NCI-H2171 (cell line): ENCODE measurements at regions not wholly inside any gene's neighbourhood (a gene's known extent, or its start where the extent isn't known, plus 50 kb on each side); places are given as distances from the start of the nearest gene placed in this dataset.
"Not testable (repeated sequence)": the region's sequence is repeated elsewhere in the genome, so short reads cannot be mapped to it uniquely, and the experiment has no call there.

Source experiments
- DNase-seq: peaks from one replicate; lab custom pipeline; 2025; lab: John Stamatoyannopoulos, UW

DNA sequence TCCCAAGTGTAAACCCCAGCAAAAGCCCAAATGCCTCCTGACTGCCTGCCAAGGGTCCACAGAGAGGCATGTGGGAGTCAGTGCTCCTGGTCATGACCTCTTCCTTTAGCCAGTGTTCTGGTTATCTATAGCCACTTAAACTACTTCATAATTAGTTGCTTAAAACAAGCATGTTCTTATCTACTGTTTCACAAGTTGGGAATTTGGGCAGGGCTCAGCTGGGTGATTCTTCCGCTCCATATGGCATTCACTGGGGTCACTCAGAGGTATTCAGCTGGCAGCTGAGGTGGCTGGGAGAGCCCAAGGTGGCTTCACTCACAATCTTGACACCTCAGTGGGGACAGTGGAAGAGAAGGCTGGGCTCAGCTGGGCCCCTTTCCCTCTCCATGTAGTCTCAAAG lies 184.0 kb upstream of the RGS6 start:
- DNase-seq, result no peak

- DNase-seq, result no peak
Observed at GRCh38 chr14:71749613-71750238, 182.5 kb upstream of the RGS6 start.

GRCh38 chr14:71751264-71751663 lies 181.0 kb upstream of the RGS6 start:
- no peak for DNase-seq

DNA sequence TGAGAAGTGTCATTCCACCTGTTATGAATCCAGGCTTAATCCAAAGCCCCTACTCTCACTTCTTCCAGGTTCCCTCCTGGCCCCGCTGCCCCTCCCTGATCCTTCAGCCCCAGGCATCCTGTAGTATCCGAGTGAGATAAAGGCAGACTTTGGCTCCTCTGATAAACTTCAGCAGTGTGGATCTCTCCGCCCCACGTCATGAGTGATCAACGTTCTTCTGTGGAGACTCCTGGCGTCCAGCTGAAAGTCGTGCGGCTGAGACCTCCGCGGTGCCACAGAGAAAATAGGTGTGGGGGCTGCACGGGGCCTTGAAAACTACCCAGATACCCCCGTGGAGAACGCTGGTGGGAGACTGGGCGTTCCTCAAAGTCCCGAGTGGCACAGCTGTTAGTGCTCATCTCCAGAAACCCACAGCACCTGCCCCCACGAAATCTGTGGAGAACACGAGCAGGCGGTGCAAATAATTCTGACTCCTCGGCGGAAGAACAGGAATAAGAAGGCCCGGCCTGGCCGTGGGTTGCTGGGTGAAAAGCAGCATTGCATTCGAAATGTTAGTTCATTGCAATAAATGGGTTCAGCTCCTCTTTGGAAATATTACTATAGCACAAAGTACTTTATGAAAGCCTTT lies 180.0 kb upstream of the RGS6 start:
- no peak for DNase-seq

DNA sequence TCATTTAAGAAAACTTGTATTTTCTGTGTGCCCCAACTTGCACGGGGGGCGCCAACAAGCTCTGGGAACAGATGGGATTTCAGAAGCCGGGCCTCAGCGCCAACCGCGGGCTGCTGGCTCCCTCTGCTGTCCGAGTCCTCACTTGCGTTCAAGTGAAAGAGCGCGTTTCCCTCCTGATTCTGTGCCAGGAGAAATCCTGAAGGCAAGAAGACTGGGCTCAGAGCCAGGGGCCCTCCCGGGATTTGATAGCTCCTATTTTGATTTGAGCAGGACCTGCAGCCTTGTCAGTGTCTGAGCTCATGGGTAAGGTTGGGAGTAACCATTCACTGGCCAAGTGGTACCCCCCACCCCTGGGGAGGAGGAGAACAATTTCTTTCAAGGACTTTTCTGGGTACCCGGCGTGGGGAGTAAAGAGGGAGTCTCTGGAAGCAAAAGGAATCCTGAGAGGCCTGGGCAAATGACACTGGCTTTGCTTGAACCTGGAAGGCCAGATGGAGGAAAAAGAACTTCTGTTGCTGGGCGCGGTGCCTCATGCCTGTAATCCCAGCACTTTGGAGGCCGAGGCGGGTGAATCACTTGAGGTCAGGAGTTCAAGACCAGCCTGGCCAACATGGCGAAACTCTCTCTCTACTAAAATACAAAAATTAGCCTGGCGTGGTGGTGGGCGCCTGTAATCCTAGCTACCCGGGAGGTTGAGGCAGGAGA lies 179.0 kb upstream of the RGS6 start:
- peak; percentile 99 for DNase-seq

DNA sequence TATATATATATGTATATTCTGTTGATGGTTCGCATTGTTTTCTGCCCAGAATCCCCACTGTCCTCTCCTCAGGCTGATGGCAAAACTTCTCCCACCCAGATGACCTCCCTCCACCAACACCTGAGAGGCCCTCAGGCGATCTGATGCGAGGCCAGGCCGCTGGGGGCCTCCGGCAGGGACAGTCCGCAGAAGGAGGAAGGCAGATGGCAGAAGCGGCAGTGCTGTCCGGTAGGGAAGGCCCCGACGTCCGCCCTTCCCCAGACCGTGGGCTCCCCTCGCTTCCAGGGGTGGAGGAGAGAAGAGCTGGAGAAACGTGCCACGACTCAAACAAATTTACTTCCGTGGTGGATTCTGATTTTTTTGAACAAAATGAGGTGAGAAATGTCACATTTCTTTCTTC lies 178.3 kb upstream of the RGS6 start:
- no peak for DNase-seq

DNA sequence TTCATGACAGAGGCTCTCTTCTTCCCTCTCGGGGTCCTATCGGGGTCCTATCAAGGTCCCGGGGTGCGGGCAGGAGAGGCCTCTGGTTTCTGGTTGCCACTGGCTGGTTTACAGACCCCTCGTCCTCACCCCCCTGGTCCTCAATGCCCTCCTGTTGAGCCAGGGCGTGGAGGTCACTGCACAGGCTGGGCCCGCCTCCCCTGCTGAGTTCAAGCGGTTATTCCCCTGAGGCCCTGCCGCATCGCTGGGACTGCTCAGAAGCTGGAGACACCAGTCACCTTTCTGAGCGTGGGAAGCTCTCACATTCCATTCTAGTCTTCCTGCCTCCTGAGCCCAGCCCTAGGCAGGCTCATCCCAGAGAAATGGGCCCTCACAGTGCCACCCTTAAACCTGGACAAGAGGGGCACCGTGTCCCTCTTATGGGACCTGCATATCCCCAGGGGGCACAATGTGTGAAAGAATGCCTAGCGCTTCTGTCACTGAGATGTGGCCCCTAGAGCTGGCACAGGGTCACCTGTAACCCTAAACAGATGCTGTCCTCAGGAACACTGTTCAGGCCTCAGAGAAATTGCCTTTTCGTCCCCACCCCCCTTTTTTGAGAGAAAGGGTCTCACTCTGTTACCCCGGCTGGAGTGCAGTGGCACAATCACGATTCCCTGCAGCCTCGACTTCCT lies 177.7 kb upstream of the RGS6 start:
- DNase-seq, result no peak

DNA sequence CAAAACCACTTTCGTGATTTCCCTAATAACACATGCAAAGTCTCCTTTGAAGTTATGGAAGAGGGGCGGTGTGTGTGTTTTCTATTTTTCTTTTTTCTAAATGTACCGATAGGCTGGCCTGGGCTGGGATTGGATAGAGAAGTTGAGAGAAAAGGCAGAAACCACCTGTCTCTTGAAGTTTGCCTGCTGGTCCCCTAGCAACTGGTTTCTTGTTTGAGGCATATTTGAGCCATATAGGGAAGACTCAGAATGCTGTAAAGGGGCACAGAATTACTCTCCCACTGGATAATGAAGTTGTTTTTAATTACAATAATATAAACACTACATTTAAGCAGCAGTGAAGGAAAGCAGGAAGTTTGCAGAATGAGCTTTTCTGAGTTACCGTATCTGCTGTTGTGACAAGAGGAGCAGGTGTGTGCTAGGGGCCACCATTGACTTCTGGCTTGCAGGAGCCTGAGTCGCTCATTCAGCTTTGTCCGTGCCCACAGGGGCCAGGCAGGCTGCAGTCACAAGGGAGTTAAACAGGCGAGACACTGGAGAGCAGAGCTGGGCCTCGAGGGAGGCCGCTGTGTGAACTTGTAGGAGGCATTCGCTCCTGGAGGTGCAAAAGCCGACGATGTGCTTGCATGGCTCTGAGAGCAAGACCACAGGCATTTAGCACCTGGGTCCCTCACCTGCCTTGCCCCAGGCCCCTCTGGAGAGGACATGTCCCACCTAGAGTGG lies 173.8 kb upstream of the RGS6 start:
- no peak for DNase-seq

- no peak for DNase-seq
Observed at GRCh38 chr14:71762575-71762974, 169.7 kb upstream of the RGS6 start.

DNA sequence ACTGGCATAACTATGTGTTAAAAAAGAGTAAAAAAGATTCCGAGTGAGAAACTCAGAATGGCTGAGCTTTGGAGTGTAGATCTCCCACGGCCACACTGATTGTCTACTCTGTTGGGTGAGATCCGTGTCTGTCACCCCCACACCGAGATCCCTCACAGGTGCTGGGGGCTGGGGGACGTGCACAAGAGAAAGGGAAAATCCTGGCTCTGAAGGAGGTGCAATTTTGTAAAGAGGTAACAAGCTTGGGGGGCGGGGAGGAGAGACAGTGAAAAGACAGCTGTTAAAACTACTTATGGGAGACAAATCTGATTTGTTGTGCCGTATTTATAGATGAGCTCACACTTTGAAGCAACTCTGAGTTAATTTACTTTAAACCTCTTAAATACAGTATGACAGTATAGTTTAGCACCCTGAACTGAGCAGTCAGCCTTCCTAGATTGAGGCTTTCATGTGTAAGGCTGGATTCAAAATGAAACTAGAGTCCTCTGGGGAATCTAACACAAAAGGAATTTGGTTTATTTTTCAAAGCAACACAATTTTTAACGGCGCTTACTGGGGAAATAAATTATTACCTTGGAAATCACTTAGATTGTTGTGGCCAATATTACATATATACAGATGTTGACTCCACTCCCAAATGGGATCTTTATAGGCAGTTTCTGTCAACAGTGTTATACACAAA lies 167.4 kb upstream of the RGS6 start:
- DNase-seq, result no peak

- DNase-seq, result no peak
Observed at GRCh38 chr14:71765505-71765904, 166.7 kb upstream of the RGS6 start.

DNA sequence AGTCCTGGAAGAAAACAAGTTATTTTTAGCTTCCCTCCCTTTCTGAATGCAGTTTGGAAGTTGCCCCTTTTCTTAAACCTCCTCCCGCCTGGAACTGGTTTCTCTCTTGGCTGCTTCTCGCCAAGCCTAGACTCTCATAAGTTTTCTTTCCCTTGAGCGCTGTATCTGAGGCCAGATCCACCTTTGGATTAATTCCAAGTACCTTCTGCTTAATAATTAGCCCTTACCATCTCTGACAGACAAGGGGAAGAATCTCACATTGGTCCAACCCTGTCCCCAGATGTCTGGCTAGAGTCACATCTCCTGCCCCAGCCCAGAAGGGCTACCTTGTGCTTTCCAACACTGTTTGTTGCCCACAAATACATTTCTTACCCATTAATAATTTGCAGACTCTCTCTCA lies 161.8 kb upstream of the RGS6 start:
- no peak for DNase-seq

GRCh38 chr14:71771421-71771820 lies 160.8 kb upstream of the RGS6 start:
- DNase-seq, result not testable (repeated sequence)

DNA sequence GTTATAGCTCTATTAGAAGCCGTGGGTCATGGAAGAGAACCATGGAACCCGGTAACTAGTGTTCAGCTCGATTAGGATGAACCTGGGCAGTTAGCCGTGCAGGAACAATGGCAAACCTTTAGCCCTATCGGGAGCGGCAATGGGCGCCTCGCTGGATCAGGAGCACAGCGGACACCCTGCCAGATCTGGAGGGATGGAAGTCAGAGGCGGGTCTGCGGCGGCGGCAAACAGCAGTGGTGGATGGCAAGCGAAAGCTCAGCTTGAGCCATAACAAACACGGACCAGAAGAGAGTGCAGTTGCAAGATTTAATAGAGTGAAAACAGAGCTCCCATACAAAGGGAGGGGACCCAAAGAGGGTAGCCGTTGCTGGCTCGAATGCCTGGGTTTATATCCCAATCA lies 160.2 kb upstream of the RGS6 start:
- DNase-seq, result not testable (repeated sequence)

DNA sequence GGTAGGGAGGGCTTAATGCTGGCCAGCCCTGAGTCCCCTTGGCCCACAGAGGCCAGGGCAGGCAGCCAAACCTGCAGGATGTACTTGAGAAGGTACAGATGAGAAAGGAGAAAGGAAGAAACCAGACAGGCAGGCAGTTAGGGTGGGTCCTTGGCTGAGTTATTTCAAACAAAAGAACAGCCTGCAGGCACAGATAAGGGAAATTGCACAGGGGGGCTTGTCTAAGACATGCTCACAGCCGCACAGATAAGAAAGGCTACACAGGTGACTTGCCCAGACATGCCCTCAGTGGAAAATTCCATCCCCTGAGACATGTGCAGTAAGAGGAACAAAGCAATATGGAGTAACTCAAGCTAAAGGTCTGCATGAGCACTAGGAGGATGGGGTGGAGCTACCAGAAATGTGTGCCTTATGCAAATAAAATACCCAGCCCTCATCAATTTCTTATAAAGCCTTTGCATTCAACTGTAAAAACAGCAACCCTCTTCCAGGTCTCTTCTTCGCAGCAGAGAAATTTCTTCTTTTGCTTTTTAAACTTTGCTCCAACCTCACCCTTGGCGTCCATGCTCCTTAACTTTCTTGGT lies 158.2 kb upstream of the RGS6 start:
- no peak for DNase-seq

GRCh38 chr14:71776471-71777360 lies 155.5 kb upstream of the RGS6 start:
- DNase-seq, result no peak

GRCh38 chr14:71780075-71780474 lies 152.2 kb upstream of the RGS6 start:
- no peak for DNase-seq

DNA sequence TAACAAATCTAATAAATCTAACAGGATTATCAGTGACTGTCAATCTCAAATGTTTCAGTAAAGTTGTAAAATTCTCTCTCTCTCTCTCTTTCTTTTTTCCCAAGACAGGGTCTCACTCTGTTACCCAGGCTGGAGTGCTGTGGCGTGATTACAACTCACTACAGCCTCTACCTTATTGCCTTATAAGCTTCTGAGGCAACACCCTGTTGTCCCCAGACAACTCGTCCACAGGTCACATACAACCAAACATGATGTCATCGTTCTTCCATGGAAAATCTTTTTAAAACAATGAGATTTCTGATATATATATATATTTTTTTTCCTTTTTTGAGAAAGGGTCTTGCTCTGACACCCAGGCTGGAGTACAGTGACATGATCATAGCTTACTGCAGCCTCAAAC lies 151.4 kb upstream of the RGS6 start:
- no peak for DNase-seq

DNA sequence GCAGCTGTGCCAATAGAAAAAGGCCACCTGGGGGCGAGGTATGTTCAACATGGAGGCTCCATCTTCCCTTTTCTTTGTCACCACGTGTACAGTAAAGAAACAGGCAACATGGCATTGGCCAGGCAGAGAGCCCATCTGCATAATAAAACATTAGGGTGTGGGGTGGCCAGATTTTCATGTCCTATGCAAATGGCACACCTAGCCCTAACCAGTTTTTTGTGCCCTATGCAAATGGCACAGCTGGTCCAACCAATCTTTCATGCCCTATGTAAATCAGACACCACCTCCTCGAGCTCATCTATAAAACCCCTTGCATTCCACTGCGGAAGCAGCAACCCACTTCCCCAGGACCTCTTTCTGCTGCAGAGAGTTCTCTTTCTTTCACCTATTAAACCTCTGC lies 149.1 kb upstream of the RGS6 start:
- no peak for DNase-seq

DNA sequence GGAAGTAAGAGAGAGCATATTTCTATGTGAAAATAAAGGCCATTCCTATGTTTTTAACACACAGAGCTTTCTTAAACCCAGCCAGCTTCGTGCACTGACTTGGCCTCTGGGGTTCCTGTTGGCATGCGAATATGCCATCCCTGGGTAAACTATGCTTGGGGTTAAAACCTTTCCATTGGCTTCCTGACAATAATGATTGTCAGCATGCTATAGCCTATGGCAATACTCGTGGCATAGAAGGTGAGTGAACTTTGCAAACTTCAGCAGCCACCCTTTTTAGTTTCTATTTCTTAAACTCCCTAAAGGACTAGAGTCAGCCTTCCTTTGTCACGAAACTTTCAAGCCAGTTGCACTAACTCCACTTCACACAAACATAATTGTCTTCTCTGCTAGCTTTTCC lies 148.4 kb upstream of the RGS6 start:
- no peak for DNase-seq
